Trophoblast cell (in vitro differentiated cells and primary cell): ENCODE measurements at regions not wholly inside any gene's neighbourhood (a gene's known extent, or its start where the extent isn't known, plus 50 kb on each side); places are given as distances from the start of the nearest gene placed in this dataset.

Experiments
- DNase-seq, 2 donors: peaks; one replicate each; pipeline ENCODE4 v3.0.0-alpha.2; 2016
- H2AFZ ChIP-seq: 2 replicates; pipeline ENCODE4 v1.6.1; 2013; ENCODE audit warnings: low read length, moderate library complexity, mild to moderate bottlenecking; ENCODE audit not compliant: insufficient read depth, poor library complexity
- H2AK5ac ChIP-seq: 2 replicates; pipeline ENCODE4 v1.6.1; 2013; ENCODE audit warnings: mild to moderate bottlenecking, low read length
- H2BK120ac ChIP-seq: 2 replicates; pipeline ENCODE4 v1.6.1; 2013; ENCODE audit warnings: low read length, mild to moderate bottlenecking, moderate library complexity; ENCODE audit not compliant: insufficient read depth, poor library complexity
- H2BK12ac ChIP-seq: 2 replicates; pipeline ENCODE4 v1.6.1; 2013; ENCODE audit warnings: mild to moderate bottlenecking, low read length, moderate library complexity
- H2BK5ac ChIP-seq: 2 replicates; pipeline ENCODE4 v1.6.1; 2013; ENCODE audit warnings: low read length, low read depth, moderate library complexity, mild to moderate bottlenecking; ENCODE audit not compliant: poor library complexity
- H3K14ac ChIP-seq: 2 replicates; pipeline ENCODE4 v1.6.1; 2013; ENCODE audit warnings: mild to moderate bottlenecking, low read length
- H3K18ac ChIP-seq: 2 replicates; pipeline ENCODE4 v1.6.1; 2013; ENCODE audit warnings: mild to moderate bottlenecking, low read length
- H3K23ac ChIP-seq: 2 replicates; pipeline ENCODE4 v1.6.1; 2013; ENCODE audit warnings: low read length
- H3K27ac ChIP-seq: 2 replicates; pipeline ENCODE4 v1.5.1; 2013; ENCODE audit warnings: low read depth, mild to moderate bottlenecking, inconsistent platforms, low read length, moderate library complexity
- H3K27me3 ChIP-seq: 2 replicates; pipeline ENCODE4 v1.6.1; 2013; ENCODE audit warnings: inconsistent platforms, mild to moderate bottlenecking, low read length, moderate library complexity; ENCODE audit not compliant: insufficient read depth
- H3K36me3 ChIP-seq, 2 experiments: 1 replicate in 1 of 2; 2 replicates in 1 of 2; pipeline ENCODE4 v1.6.1; 2013; ENCODE audit warnings: low read length in 2 of 2, mild to moderate bottlenecking in 2 of 2, moderate library complexity in 1 of 2; ENCODE audit not compliant: insufficient read depth in 2 of 2, control insufficient read depth in 1 of 2
- H3K4ac ChIP-seq: 2 replicates; pipeline ENCODE4 v1.6.1; 2013; ENCODE audit warnings: low read depth, mild to moderate bottlenecking, low read length, moderate library complexity
- H3K4me1 ChIP-seq, 2 experiments: 1 replicate in 1 of 2; 2 replicates in 1 of 2; pipeline ENCODE4 v1.6.1; 2013; ENCODE audit warnings: low read length in 2 of 2, mild to moderate bottlenecking in 2 of 2, moderate library complexity in 1 of 2; ENCODE audit not compliant: insufficient read depth in 2 of 2, control insufficient read depth in 1 of 2
- H3K4me2 ChIP-seq: 2 replicates; pipeline ENCODE4 v1.6.1; 2013; ENCODE audit warnings: inconsistent platforms, mild to moderate bottlenecking, low read length, moderate library complexity
- H3K4me3 ChIP-seq: 2 replicates; pipeline ENCODE4 v1.5.1; 2013; ENCODE audit warnings: mild to moderate bottlenecking, low read depth, low read length, inconsistent platforms
- H3K79me1 ChIP-seq: one replicate; pipeline ENCODE4 v1.6.1; 2013; ENCODE audit warnings: low read length
- H3K79me2 ChIP-seq: 2 replicates; pipeline ENCODE4 v1.6.1; 2013; ENCODE audit warnings: low read length, mild to moderate bottlenecking; ENCODE audit not compliant: control insufficient read depth, insufficient read depth, poor library complexity
- H3K9ac ChIP-seq: 2 replicates; pipeline ENCODE4 v1.6.1; 2013; ENCODE audit warnings: mild to moderate bottlenecking, low read length
- H3K9me3 ChIP-seq: 2 replicates; pipeline ENCODE4 v1.6.1; 2013; ENCODE audit warnings: low read depth, mild to moderate bottlenecking, control low read depth, inconsistent platforms, low read length; ENCODE audit not compliant: insufficient read depth
- H4K12ac ChIP-seq: 2 replicates; pipeline ENCODE4 v1.6.1; 2013; ENCODE audit warnings: low read depth, mild to moderate bottlenecking, low read length, moderate library complexity
- H4K8ac ChIP-seq: 2 replicates; pipeline ENCODE4 v1.6.1; 2013; ENCODE audit warnings: low read depth, mild to moderate bottlenecking, low read length, moderate library complexity
- H4K91ac ChIP-seq: one replicate; pipeline ENCODE4 v1.6.1; 2013; ENCODE audit warnings: low read depth, mild to moderate bottlenecking, low read length, moderate library complexity
- WGBS: extraction: QIAGEN DNeasy Blood & Tissue Kit; methylation state at CpG from one replicate; pipeline ENCODE4 v1.1.7; 2013; ENCODE audit warnings: missing lambda C conversion rate; ENCODE audit not compliant: insufficient read length, insufficient coverage; ENCODE audit errors: extremely low coverage; 5-methylcytosine and 5-hydroxymethylcytosine counted together

DNA sequence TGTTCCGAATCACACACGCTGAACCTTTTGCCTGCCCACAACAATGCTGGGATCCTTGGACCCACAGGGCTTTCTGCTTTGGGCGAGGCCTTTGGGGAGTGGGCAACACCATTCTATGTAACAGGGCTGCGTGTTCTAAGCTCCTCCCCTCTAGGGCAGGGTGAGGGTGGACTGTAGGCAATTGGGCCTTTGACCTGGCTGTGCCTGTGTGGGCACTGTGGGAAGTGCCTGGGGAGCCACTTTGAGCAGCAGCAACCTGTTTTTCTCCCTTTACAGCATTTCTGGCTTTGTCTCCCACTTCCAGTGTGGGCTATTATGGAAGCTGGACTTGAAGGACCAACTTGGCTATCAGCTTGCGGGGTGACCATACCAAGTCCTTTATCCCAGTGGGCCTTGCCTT is 128.9 kb upstream of the WSCD1 start:
- Histone ChIP-seq H3K36me3 (no peaks in the 10 kb centered on the region), H3K4me2 (no peak overlapping the region), H2AK5ac (no peak overlapping the region)

GRCh38 chr17:5942687-5943086 is 127.5 kb upstream of the WSCD1 start:
- Histone ChIP-seq H2BK5ac (no peak overlapping the region), H3K79me2 (no peaks in the 10 kb centered on the region), H2AFZ (no peak overlapping the region), H4K12ac (no peak overlapping the region), H4K91ac (no peak overlapping the region), H4K8ac (no peak overlapping the region), H3K18ac (no peak overlapping the region), H3K36me3 (no peaks in the 10 kb centered on the region), H3K4me1 (no peaks in the 10 kb centered on the region), H3K14ac (no peak overlapping the region), H3K27me3 (no peaks in the 10 kb centered on the region), H3K4ac (no peak overlapping the region), H2BK12ac (no peak overlapping the region), H3K79me1 (no peaks in the 10 kb centered on the region), H3K9me3 (peaks cover 11% of the 10 kb centered on the region), H3K4me3 (no peak overlapping the region), H3K27ac (no peak overlapping the region), H3K9ac (no peak overlapping the region), H3K23ac (no peak overlapping the region), H2BK120ac (no peak overlapping the region), H3K4me2 (no peak overlapping the region), H2AK5ac (no peak overlapping the region)
- no peak for DNase-seq
- no CpG with 5 or more reads among the region's 7 CpGs for WGBS

More for the DNA sequence above, 128.9 kb upstream of the WSCD1 start:
- WGBS, result no CpG with 5 or more reads among the region's 5 CpGs
- Histone ChIP-seq H3K4me3 (no peak overlapping the region), H4K91ac (no peak overlapping the region), H3K23ac (no peak overlapping the region), H3K4me1 (no peaks in the 10 kb centered on the region), H3K9ac (no peak overlapping the region), H2BK120ac (no peak overlapping the region), H2AFZ (no peak overlapping the region), H2BK12ac (no peak overlapping the region), H3K18ac (no peak overlapping the region), H3K14ac (no peak overlapping the region), H2BK5ac (no peak overlapping the region), H3K79me1 (no peaks in the 10 kb centered on the region), H3K4ac (no peak overlapping the region), H3K79me2 (no peaks in the 10 kb centered on the region), H3K9me3 (peaks cover 7% of the 10 kb centered on the region), H4K12ac (no peak overlapping the region), H3K27me3 (no peaks in the 10 kb centered on the region), H4K8ac (no peak overlapping the region), H3K27ac (no peak overlapping the region)
- DNase-seq, result peak; percentile 66 to 68

- no peak for DNase-seq
- no peak overlapping the region for H3K4ac ChIP-seq
- H3K79me2 ChIP-seq, result no peaks in the 10 kb centered on the region
- no peaks in the 10 kb centered on the region for H3K79me1 ChIP-seq
- no CpG with 5 or more reads among the region's 7 CpGs for WGBS
- H4K91ac ChIP-seq, result no peak overlapping the region
- no peaks in the 10 kb centered on the region for H3K4me1 ChIP-seq
- no peak overlapping the region for H4K8ac ChIP-seq
- H3K18ac ChIP-seq, result no peak overlapping the region
- H3K14ac ChIP-seq, result no peak overlapping the region
- no peak overlapping the region for H3K23ac ChIP-seq
- no peak overlapping the region for H2BK5ac ChIP-seq
- no peak overlapping the region for H4K12ac ChIP-seq
- H2BK120ac ChIP-seq, result no peak overlapping the region
- peaks cover 11% of the 10 kb centered on the region for H3K9me3 ChIP-seq
- H2BK12ac ChIP-seq, result no peak overlapping the region
- H3K36me3 ChIP-seq, result no peaks in the 10 kb centered on the region
- H3K27ac ChIP-seq, result no peak overlapping the region
- H3K27me3 ChIP-seq, result no peaks in the 10 kb centered on the region
- no peak overlapping the region for H2AK5ac ChIP-seq
- H3K4me2 ChIP-seq, result no peak overlapping the region
- H2AFZ ChIP-seq, result no peak overlapping the region
- H3K4me3 ChIP-seq, result no peak overlapping the region
- H3K9ac ChIP-seq, result no peak overlapping the region
Observed at GRCh38 chr17:5943232-5943631, 126.9 kb upstream of the WSCD1 start.

- Histone ChIP-seq H3K36me3 (no peaks in the 10 kb centered on the region), H4K8ac (no peak overlapping the region), H3K18ac (no peak overlapping the region), H3K4me1 (no peaks in the 10 kb centered on the region), H2BK120ac (no peak overlapping the region), H3K27me3 (no peaks in the 10 kb centered on the region), H3K4ac (no peak overlapping the region), H2AK5ac (no peak overlapping the region), H2AFZ (no peak overlapping the region), H2BK12ac (no peak overlapping the region), H3K79me2 (no peaks in the 10 kb centered on the region), H4K91ac (no peak overlapping the region), H2BK5ac (no peak overlapping the region), H3K4me2 (no peak overlapping the region), H3K27ac (no peak overlapping the region), H3K23ac (no peak overlapping the region), H3K9me3 (peaks cover 11% of the 10 kb centered on the region), H3K14ac (no peak overlapping the region), H3K4me3 (no peak overlapping the region), H4K12ac (no peak overlapping the region), H3K9ac (no peak overlapping the region), H3K79me1 (no peaks in the 10 kb centered on the region)
- no peak for DNase-seq
- WGBS, result no CpG with 5 or more reads among the region's 6 CpGs
Observed at GRCh38 chr17:5943982-5944381, 126.2 kb upstream of the WSCD1 start.
